HS-5 (cell line): ENCODE measurements at regions not wholly inside any gene's neighbourhood (a gene's known extent, or its start where the extent isn't known, plus 50 kb on each side); places are given as distances from the start of the nearest gene placed in this dataset.

Source experiments
- DNase-seq: peaks from one replicate; pipeline ENCODE4 v3.0.0-alpha.2; 2012; ENCODE audit warnings: low read depth

GRCh38 chr14:81669308-81669707, 135.7 kb upstream of the SEL1L start:
- no peak for DNase-seq

GRCh38 chr14:81673930-81674329, 140.3 kb upstream of the SEL1L start:
- DNase-seq: no peak

- DNase-seq: no peak
Measured at GRCh38 chr14:81676395-81676794, 142.7 kb upstream of the SEL1L start.

GRCh38 chr14:81676879-81677278, 143.2 kb upstream of the SEL1L start:
- no peak for DNase-seq

- no peak for DNase-seq
Measured at GRCh38 chr14:81677736-81678135, 144.1 kb upstream of the SEL1L start.

GRCh38 chr14:81679226-81679625, 145.6 kb upstream of the SEL1L start:
- DNase-seq: no peak

GRCh38 chr14:81681541-81681940, 147.9 kb upstream of the SEL1L start:
- no peak for DNase-seq

GRCh38 chr14:81682134-81682533, 148.5 kb upstream of the SEL1L start:
- DNase-seq: no peak

- DNase-seq: no peak
Measured at GRCh38 chr14:81682701-81683100, 149.0 kb upstream of the SEL1L start.

- DNase-seq: no peak
Measured at GRCh38 chr14:81684696-81685095, 151.0 kb upstream of the SEL1L start.

- no peak for DNase-seq
Measured at GRCh38 chr14:81686512-81686911, 152.9 kb upstream of the SEL1L start.

GRCh38 chr14:81691931-81692330, 158.3 kb upstream of the SEL1L start:
- DNase-seq: no peak

- no peak for DNase-seq
Measured at GRCh38 chr14:81694419-81694818, 160.8 kb upstream of the SEL1L start.

GRCh38 chr14:81709681-81710080, 176.0 kb upstream of the SEL1L start:
- no peak for DNase-seq

GRCh38 chr14:81710232-81710845, 176.7 kb upstream of the SEL1L start:
- DNase-seq: no peak

GRCh38 chr14:81715731-81716130, 182.1 kb upstream of the SEL1L start:
- no peak for DNase-seq

- DNase-seq: no peak
Measured at GRCh38 chr14:81716953-81717352, 183.3 kb upstream of the SEL1L start.

- DNase-seq: no peak
Measured at GRCh38 chr14:81723956-81724355, 190.3 kb upstream of the SEL1L start.

GRCh38 chr14:81727218-81727617, 193.6 kb upstream of the SEL1L start:
- DNase-seq: no peak

GRCh38 chr14:81728447-81728846, 194.8 kb upstream of the SEL1L start:
- no peak for DNase-seq

GRCh38 chr14:81729622-81730021, 196.0 kb upstream of the SEL1L start:
- DNase-seq: no peak

- DNase-seq: no peak
Measured at GRCh38 chr14:81737938-81738337, 204.3 kb upstream of the SEL1L start.

GRCh38 chr14:81738946-81739659, 205.4 kb upstream of the SEL1L start:
- DNase-seq: no peak

- no peak for DNase-seq
Measured at GRCh38 chr14:81743605-81744004, 210.0 kb upstream of the SEL1L start.
